IPS-NIHi11 (cell line): ENCODE measurements at regions not wholly inside any gene's neighbourhood (a gene's known extent, or its start where the extent isn't known, plus 50 kb on each side); places are given as distances from the start of the nearest gene placed in this dataset.
"Not testable (repeated sequence)": the region's sequence is repeated elsewhere in the genome, so short reads cannot be mapped to it uniquely, and the experiment has no call there.

Experiments
- DNase-seq: peaks from one replicate; pipeline ENCODE4 v3.0.0; 2012; ENCODE audit warnings: mixed read lengths, low spot score

GRCh38 chr3:18236726-18237125 is 188.4 kb downstream of the SATB1 start:
- no peak for DNase-seq

- no peak for DNase-seq
These were observed 190.3 kb downstream of the SATB1 start for GRCh38 chr3:18234717-18235335.

GRCh38 chr3:18233987-18234716 is 191.0 kb downstream of the SATB1 start:
- DNase-seq, result no peak

- DNase-seq, result no peak
These were observed 192.8 kb downstream of the SATB1 start for GRCh38 chr3:18232317-18232716.

- DNase-seq, result no peak
These were observed 197.1 kb downstream of the SATB1 start for GRCh38 chr3:18228060-18228459.

- no peak for DNase-seq
These were observed 199.4 kb downstream of the SATB1 start for GRCh38 chr3:18225709-18226108.

GRCh38 chr3:18224426-18224825 is 200.7 kb downstream of the SATB1 start:
- DNase-seq, result no peak

- DNase-seq, result no peak
These were observed 201.2 kb downstream of the SATB1 start for GRCh38 chr3:18223974-18224373.

GRCh38 chr3:18223571-18223970 is 201.6 kb downstream of the SATB1 start:
- no peak for DNase-seq

- DNase-seq, result no peak
These were observed 202.5 kb downstream of the SATB1 start for GRCh38 chr3:18222686-18223085.

- no peak for DNase-seq
These were observed 207.5 kb downstream of the SATB1 start for GRCh38 chr3:18217507-18218174.

- no peak for DNase-seq
These were observed 208.1 kb downstream of the SATB1 start for GRCh38 chr3:18216996-18217395.

GRCh38 chr3:18215639-18216038 is 209.5 kb downstream of the SATB1 start:
- DNase-seq, result no peak

GRCh38 chr3:18211116-18211515 is 214.0 kb downstream of the SATB1 start:
- no peak for DNase-seq

GRCh38 chr3:18208856-18209255 is 216.3 kb downstream of the SATB1 start:
- no peak for DNase-seq

GRCh38 chr3:18208091-18208490 is 217.0 kb downstream of the SATB1 start:
- DNase-seq, result no peak

GRCh38 chr3:18207226-18207625 is 217.9 kb downstream of the SATB1 start:
- no peak for DNase-seq

GRCh38 chr3:18205701-18206100 is 219.4 kb downstream of the SATB1 start:
- not testable (repeated sequence) for DNase-seq

GRCh38 chr3:18201315-18201714 is 223.8 kb downstream of the SATB1 start:
- no peak for DNase-seq

- no peak for DNase-seq
These were observed 225.4 kb downstream of the SATB1 start for GRCh38 chr3:18199757-18200156.

GRCh38 chr3:18195836-18196235 is 229.3 kb downstream of the SATB1 start:
- no peak for DNase-seq

- no peak for DNase-seq
These were observed 230.7 kb downstream of the SATB1 start for GRCh38 chr3:18194431-18194830.

GRCh38 chr3:18190646-18191045 is 234.5 kb downstream of the SATB1 start:
- DNase-seq, result no peak
